22Rv1 (cell line): ENCODE measurements at regions not wholly inside any gene's neighbourhood (a gene's known extent, or its start where the extent isn't known, plus 50 kb on each side); places are given as distances from the start of the nearest gene placed in this dataset.

Experiments used
- ZFX ChIP-seq: fragments of 450-650 bp; IDR thresholded peaks from 2 replicates; pipeline ENCODE4 v1.6.1; 2017; ENCODE audit warnings: antibody characterized with exemption, borderline replicate concordance
- TF ChIP-seq, protein P1 (sequence below): fragments of 450-650 bp; IDR thresholded peaks from 2 replicates; pipeline ENCODE4 v1.5.1; 2017; ENCODE audit warnings: mild to moderate bottlenecking

DNA sequence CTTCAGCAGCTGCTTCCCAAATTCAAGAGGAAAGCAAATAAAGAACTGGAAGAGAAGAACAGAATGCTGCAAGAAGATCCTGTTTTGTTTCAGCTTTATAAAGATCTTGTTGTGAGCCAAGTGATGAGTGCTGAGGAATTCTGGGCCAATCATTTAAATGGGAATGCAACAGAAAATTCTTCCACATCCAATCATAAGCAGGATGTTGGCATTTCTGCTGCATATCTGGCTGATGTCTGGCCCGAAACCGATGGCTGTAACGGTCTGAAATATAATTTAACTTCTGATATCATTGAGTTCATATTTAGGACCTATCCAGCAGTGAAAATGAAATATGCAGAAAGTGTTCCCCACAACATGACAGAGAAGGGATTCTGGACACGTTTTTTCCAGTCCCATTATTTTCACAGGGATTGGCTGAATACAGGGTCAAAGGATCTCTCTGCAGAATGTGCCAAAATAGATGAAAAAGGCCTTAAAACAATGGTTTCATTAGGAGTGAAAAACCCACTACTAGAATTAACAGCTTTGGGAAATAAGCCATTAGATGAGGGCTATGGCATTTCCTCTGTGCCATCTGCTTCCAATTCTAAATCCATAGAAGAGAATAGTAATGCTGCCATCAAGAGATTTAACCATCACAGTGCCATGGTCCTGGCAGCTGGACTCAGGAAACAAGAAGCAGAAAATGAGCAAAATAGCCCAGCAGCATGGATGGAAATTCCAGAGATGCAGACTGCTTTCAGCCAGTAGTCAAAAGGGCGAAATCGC lies 175.6 kb downstream of the MC4R start:
- TF ChIP-seq, protein P1, sequence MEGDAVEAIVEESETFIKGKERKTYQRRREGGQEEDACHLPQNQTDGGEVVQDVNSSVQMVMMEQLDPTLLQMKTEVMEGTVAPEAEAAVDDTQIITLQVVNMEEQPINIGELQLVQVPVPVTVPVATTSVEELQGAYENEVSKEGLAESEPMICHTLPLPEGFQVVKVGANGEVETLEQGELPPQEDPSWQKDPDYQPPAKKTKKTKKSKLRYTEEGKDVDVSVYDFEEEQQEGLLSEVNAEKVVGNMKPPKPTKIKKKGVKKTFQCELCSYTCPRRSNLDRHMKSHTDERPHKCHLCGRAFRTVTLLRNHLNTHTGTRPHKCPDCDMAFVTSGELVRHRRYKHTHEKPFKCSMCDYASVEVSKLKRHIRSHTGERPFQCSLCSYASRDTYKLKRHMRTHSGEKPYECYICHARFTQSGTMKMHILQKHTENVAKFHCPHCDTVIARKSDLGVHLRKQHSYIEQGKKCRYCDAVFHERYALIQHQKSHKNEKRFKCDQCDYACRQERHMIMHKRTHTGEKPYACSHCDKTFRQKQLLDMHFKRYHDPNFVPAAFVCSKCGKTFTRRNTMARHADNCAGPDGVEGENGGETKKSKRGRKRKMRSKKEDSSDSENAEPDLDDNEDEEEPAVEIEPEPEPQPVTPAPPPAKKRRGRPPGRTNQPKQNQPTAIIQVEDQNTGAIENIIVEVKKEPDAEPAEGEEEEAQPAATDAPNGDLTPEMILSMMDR = no peak
- TF ChIP-seq ZFX = no peak
